ENCODE measurements at regions not wholly inside any gene's neighbourhood (a gene's known extent, or its start where the extent isn't known, plus 50 kb on each side); places are given as distances from the start of the nearest gene placed in this dataset.

- TF ChIP-seq POLR2A (IDR thresholded peaks at IDR 0.05), result no peak
- TF ChIP-seq CTCF (IDR thresholded peaks at IDR 0.05), result no peak
- TF ChIP-seq POLR2AphosphoS5 (IDR thresholded peaks at IDR 0.05), result no peak
These were observed 91.6 kb downstream of the TMEM174 start for GRCh38 chr5:73264631-73265030.

Data from breast epithelium (tissue), 3 donors.